SK-N-SH treated with all-trans-retinoic acid at 6 μM for 48 hours (cell line): ENCODE measurements at regions not wholly inside any gene's neighbourhood (a gene's known extent, or its start where the extent isn't known, plus 50 kb on each side); places are given as distances from the start of the nearest gene placed in this dataset.

Experiments
- ESRRG ChIP-seq: fragments of 250-450 bp; sonication (Bioruptor Pico); IDR thresholded peaks from 2 replicates; pipeline ENCODE4 v1.6.1; 2021; ENCODE audit warnings: mild to moderate bottlenecking
- TF ChIP-seq, protein P1 (sequence below): fragments of 250-450 bp; sonication (Bioruptor Pico); IDR thresholded peaks from 2 replicates; pipeline ENCODE4 v1.5.1; 2020; ENCODE audit warnings: low read depth, mild to moderate bottlenecking, moderate library complexity

DNA sequence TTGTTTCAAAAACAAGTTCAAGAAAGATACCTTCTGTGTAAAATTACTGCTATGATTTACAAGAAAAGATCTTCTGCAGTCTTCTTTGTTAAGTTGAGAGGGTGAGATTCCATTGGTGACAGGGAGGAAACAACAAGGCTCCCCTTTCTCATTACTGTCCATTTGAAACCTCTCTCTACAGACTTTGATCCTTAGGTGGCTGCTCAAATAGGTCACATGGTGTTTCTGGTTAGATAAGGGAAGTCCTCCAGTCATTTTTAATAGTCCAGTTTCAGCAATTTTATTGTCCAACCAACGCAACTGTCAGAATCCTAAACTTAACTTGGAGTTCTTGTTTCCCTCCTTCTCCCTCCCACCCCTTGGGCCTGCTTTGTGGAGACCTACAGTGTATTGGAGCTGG, 390.4 kb downstream of the EFNB2 start:
- TF ChIP-seq, protein P1, sequence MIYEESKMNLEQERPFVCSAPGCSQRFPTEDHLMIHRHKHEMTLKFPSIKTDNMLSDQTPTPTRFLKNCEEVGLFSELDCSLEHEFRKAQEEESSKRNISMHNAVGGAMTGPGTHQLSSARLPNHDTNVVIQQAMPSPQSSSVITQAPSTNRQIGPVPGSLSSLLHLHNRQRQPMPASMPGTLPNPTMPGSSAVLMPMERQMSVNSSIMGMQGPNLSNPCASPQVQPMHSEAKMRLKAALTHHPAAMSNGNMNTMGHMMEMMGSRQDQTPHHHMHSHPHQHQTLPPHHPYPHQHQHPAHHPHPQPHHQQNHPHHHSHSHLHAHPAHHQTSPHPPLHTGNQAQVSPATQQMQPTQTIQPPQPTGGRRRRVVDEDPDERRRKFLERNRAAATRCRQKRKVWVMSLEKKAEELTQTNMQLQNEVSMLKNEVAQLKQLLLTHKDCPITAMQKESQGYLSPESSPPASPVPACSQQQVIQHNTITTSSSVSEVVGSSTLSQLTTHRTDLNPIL (CRISPR knock-in tag), result no peak
- no peak for TF ChIP-seq ESRRG
